Epithelial cell of esophagus (primary cell): ENCODE measurements at regions not wholly inside any gene's neighbourhood (a gene's known extent, or its start where the extent isn't known, plus 50 kb on each side); places are given as distances from the start of the nearest gene placed in this dataset.

Source experiments
- DNase-seq: peaks from one replicate; pipeline ENCODE4 v3.0.0; 2010; ENCODE audit warnings: low read depth
- H3K4me3 ChIP-seq: 2 replicates; pipeline ENCODE4 v1.5.1; 2011; ENCODE audit warnings: mild to moderate bottlenecking, low read length, control low read depth
- TF ChIP-seq, protein P1 (sequence below): IDR thresholded peaks from 2 replicates; pipeline ENCODE4 v1.5.1; 2011; ENCODE audit warnings: low read depth, mild to moderate bottlenecking, low read length, control low read depth, inconsistent platforms; ENCODE audit not compliant: insufficient read depth; ENCODE audit errors: missing control alignments

DNA sequence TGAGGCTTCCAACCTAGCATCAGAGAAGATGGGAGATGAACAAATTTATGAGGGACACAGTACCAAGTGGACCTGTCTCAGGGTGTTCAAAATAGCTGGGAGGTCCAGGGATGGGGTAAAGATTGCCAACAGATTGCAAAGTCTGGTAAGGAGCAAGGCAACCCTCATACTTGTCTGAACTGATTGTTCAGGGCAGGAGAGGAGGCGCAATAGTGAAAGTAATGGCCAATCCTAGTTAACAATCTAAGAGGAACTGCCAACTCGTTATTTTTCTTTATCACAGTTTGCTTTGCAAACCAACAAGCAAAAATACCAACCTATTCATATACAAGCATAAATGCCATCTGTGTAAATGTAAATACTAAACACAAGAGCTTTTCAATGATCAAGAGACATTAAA lies 78.4 kb upstream of the S1PR1 start:
- TF ChIP-seq, protein P1, sequence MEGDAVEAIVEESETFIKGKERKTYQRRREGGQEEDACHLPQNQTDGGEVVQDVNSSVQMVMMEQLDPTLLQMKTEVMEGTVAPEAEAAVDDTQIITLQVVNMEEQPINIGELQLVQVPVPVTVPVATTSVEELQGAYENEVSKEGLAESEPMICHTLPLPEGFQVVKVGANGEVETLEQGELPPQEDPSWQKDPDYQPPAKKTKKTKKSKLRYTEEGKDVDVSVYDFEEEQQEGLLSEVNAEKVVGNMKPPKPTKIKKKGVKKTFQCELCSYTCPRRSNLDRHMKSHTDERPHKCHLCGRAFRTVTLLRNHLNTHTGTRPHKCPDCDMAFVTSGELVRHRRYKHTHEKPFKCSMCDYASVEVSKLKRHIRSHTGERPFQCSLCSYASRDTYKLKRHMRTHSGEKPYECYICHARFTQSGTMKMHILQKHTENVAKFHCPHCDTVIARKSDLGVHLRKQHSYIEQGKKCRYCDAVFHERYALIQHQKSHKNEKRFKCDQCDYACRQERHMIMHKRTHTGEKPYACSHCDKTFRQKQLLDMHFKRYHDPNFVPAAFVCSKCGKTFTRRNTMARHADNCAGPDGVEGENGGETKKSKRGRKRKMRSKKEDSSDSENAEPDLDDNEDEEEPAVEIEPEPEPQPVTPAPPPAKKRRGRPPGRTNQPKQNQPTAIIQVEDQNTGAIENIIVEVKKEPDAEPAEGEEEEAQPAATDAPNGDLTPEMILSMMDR = no peak
- no peak for DNase-seq
- H3K4me3 ChIP-seq = no peak overlapping the region

DNA sequence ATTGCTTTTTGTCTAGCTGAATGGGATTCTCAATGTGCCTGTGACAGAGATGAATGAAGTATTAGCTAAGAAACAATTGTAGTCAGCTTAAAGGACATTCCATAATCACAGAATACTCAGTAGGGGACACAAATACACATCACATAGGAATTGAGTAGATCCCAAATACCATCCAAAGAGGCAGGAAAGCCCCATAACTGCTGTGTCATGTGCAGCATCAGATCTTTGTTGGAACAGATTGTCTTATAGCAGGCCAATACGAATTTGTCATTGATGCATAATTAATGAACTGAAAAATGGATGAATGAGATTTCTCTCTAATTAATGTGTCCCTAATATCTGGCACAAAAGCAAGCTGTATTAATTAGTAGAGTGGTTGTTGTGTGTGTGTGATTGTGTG lies 82.3 kb upstream of the S1PR1 start:
- no peak overlapping the region for H3K4me3 ChIP-seq
- DNase-seq = no peak
- TF ChIP-seq, protein P1 = no peak

DNA sequence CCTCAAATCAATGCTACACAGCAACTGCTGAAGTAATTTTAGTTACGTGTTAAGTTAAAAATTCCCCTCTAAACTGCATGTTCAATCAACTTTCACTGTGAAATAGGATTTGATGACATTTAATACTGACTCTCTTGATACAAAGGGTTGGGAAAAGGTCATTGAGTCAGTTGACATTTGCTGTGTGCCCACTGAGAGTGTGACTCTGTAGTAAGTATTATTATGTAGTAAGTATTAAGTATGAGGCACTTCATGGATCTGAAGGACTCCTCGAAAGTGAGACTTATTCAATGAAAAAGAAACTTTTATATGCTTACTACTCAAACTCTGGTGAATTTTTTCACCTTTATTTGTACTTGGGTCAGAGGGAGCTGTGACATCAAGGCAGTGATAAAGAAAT lies 83.1 kb upstream of the S1PR1 start:
- H3K4me3 ChIP-seq = no peak overlapping the region
- DNase-seq = no peak
- TF ChIP-seq, protein P1 = no peak

DNA sequence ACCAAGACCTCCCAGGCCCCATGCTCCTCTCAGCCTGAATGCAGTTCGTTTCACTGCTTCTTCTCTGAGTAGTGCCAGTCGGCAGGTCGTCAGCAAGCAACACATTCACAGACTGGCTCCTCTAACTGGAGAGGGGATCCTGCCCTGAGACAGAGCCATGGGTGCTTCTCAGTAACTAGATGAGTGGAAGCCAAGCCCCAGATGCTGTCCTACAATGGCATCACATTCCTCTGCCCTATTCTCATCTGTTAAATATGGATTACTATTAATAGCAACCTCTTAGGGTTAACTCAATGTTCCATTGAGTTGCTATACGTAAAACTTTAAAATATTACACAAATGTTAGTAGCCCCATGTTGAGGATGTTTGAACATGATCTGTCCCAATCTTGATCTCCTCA lies 84.2 kb upstream of the S1PR1 start:
- H3K4me3 ChIP-seq = no peak overlapping the region
- DNase-seq = no peak
- TF ChIP-seq, protein P1 = no peak

DNA sequence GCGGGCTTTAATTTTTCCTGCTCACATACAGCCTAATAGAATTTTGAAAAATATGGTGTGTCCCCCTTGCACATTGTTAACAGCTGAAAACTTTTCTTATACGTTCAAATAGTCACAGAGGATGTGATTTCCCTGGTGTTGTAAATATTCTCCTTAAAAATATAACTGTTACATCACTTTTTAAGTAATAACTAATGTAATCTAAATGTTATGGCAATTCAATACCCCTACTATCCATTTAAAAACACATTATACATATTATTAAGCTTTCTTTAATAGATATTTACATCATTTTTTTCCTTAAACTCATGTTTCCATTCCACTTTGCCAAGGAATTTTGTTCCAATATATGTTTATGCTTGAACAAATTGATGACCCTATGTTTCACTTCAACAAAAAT lies 85.5 kb upstream of the S1PR1 start:
- TF ChIP-seq, protein P1 = no peak
- no peak for DNase-seq
- H3K4me3 ChIP-seq = no peak overlapping the region

GRCh38 chr1:101150670-101151069 lies 86.1 kb upstream of the S1PR1 start:
- DNase-seq = peak; percentile 91

GRCh38 chr1:101150266-101150665 lies 86.6 kb upstream of the S1PR1 start:
- TF ChIP-seq, protein P1 = no peak
- H3K4me3 ChIP-seq = no peak overlapping the region
- no peak for DNase-seq

More at GRCh38 chr1:101150670-101151069, 86.1 kb upstream of the S1PR1 start:
- TF ChIP-seq, protein P1 = no peak
- no peak overlapping the region for H3K4me3 ChIP-seq
